RKO (cell line): ENCODE measurements at regions not wholly inside any gene's neighbourhood (a gene's known extent, or its start where the extent isn't known, plus 50 kb on each side); places are given as distances from the start of the nearest gene placed in this dataset.
"Not testable (repeated sequence)": the region's sequence is repeated elsewhere in the genome, so short reads cannot be mapped to it uniquely, and the experiment has no call there.

Experiments
- DNase-seq: peaks from one replicate; pipeline ENCODE4 v3.0.0-alpha.2; 2016; ENCODE audit warnings: low spot score

DNA sequence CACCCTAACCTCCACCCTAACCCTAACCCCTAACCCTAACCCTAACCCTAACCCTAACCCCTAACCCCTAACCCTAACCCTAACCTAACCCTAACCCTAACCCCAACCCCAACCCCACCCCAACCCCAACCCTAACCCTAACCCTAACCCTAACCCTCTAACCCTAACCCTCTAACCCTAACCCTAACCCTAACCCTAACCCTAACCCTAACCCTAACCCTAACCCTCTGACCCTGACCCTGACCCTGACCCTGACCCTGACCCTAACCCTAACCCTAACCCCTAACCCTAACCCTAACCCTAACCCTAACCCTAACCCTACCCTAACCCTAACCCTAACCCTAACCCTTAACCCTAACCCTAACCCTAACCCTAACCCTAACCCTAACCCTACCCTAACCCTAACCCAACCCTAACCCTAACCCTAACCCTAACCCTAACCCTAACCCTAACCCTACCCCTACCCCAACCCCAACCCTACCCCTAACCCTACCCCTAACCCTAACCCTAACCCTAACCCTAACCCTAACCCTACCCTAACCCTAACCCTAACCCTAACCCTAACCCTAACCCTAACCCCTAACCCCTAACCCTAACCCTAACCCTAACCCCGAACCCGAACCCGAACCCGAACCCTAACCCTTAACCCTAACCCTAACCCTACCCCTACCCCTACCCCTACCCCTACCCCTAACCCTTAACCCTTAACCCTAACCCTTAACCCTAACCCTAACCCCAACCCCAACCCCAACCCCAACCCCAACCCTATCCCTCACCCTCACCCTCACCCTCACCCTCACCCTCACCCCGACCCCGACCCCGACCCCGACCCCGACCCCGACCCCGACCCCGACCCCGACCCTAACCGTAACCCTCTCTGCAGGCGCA, 186.2 kb upstream of the CHL1 start:
- DNase-seq: peak; percentile 7

GRCh38 chr3:11734-12133, 184.8 kb upstream of the CHL1 start:
- DNase-seq: no peak

DNA sequence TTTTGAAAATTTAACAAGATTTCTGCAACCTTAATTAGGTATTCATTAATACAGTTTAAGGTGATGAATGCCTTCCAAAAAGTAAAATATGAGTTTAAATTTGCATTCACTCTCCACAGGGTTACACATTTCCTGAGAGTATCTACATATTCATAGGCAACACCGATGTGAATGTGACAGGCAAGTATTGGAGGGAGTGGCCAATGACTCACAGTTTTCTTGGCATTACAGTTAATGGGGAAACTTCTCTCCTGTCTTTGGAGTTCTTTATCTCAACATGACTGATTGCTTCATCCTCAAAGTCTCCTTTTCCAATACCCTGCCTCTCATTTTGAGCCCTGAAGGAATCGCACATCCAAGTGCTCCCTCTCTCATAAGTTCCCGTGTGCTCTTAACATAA, 181.9 kb upstream of the CHL1 start:
- DNase-seq: no peak

GRCh38 chr3:16366-16765, 180.2 kb upstream of the CHL1 start:
- no peak for DNase-seq

DNA sequence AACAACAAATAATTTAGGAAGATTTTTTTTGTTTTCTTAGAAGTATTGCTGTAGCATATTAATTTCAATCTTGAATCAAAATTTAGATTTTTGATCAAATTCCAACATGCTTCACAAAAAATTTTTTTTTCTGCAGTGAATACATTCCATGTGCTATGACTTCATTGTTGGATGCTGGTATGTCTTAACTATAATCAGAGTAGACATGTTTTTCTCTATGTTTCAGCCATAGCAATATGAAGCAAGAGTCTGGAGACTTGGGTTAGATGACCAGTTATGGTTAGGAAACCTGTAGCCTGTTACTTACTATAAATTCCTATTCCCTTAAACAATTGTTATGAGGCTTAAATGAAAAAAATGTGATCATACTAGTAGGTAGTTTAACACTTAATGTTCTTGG, 176.1 kb upstream of the CHL1 start:
- DNase-seq: no peak

DNA sequence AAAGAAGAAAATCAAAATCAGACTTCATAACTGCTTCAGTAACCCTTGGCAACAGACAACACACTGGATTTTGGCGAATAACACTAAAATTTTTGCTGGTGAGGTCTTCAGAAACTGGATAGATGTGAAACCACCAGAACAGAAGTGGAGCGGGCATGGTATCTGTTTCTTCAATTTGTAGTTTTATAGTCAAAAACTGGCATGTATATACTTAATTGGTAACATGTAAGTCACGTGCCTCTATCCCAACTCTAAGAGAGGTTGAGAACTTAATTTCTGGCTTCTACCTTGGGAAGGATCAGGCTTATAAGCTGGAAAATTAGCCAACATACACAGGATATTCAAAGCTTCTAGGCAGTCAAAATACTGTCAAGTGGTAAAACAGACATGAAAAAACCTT, 172.6 kb upstream of the CHL1 start:
- no peak for DNase-seq

GRCh38 chr3:25056-25455, 171.5 kb upstream of the CHL1 start:
- no peak for DNase-seq

GRCh38 chr3:35985-36384, 160.6 kb upstream of the CHL1 start:
- not testable (repeated sequence) for DNase-seq

DNA sequence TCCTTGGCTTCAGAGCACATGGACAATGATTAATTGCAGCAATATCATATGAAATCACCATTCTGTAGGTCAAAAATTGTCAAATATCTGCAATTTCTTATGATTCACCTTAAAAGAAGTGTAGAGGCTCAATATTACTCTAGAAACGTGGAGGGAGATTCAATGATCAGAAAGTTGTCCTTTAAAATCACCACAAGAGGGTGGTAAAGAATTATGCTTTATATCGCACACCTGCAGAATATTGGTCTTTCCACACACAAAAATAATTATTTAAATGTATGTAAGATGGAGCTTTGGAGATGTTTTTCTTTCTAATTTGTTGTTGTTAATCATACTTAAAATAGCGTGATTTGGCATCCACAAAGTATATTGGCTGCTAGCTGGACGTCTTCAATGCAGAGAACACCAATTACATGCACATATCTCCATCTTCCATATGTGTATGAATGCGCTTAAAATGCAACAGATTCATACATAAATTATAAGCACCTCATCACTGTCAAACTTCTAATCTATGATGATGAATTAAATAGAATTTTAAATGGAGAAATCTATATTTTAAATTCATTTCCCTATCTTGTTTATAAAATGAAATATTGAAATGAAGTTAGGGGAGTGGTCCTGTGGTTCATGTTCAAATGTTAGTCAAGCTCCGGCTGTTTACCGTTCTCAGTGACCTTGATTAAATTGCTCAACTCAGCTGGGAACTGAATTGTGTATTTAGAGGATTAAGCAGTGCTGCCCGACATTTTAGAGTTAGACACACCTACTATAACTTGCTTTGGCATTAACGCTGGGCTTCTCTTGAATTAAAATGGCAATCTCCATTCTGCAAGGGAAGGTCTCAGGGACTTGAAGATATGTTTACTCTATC, 153.5 kb upstream of the CHL1 start:
- DNase-seq: peak; percentile 16

GRCh38 chr3:44028-44676, 152.4 kb upstream of the CHL1 start:
- no peak for DNase-seq

GRCh38 chr3:44941-45340, 151.6 kb upstream of the CHL1 start:
- not testable (repeated sequence) for DNase-seq

DNA sequence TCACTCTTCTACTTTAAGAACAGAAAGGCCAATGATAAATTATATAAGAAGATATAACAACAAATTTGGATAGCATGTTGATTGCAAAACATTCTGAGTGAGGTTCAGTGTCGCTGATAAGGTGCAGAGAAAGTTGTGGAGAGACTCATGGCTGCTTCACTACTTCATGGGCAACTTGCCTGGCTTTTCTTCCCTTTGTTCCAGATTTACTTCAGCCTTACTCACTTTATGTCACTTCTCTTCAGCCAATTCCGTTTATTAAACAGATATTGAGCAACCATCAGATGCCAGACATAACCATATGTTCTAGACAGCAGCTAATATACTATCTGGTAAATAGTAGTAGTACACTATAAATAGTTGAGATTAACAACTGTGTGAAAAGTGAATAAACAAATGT, 150.0 kb upstream of the CHL1 start:
- no peak for DNase-seq

DNA sequence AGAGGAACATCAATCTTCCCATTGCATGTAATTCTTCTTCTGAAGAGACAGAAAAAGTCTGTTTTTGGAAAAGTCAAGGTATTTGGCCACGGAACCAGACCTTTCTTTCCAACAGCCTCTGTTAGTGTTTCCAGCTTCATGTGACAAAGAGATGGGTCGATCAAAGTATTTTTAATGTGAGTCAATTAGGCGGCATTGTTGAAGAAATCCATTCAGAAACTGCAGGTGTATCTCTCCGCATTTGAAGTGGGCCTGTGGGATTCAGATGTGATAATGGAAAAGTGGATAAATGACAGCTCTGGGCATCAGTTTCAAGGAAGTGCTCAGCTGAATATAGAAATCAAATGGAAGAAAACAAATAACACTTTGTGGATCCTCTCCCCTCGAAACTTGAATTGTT, 143.1 kb upstream of the CHL1 start:
- not testable (repeated sequence) for DNase-seq

- peak; percentile 26 for DNase-seq
Observed at GRCh38 chr3:54240-54639, 142.3 kb upstream of the CHL1 start.

GRCh38 chr3:56672-57071, 139.9 kb upstream of the CHL1 start:
- no peak for DNase-seq

GRCh38 chr3:59854-60253, 136.7 kb upstream of the CHL1 start:
- no peak for DNase-seq

DNA sequence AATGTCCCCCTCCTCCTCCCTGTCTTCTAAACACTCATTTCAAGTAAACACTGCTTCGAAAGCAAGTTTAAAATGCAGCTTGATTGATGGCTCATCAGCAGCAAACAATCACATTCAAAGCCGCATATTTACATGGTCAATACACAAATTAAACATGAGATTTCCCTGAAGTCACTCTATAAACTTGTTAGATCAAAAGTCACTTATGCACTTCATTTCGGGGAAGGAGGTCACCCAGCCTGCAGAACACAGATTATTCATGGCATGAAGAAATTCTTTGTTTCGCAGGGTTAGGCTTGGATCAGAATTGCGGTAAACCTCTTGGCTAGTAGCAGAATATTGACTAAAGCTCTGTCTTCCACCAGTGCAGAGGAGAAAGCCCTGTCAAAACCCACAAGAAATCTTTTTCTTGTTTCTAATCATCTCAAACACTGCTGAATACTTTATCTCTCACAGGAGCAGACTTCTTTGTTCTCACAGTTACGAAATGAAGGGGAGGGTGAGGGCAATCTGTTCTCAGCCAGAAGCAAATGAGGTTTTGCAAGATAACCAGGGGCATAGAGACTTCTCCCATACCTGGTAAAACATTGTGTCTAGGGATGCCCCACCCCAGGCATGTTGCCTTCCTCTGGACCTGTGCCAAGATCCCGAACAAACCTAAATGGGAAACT, 133.3 kb upstream of the CHL1 start:
- DNase-seq: no peak

DNA sequence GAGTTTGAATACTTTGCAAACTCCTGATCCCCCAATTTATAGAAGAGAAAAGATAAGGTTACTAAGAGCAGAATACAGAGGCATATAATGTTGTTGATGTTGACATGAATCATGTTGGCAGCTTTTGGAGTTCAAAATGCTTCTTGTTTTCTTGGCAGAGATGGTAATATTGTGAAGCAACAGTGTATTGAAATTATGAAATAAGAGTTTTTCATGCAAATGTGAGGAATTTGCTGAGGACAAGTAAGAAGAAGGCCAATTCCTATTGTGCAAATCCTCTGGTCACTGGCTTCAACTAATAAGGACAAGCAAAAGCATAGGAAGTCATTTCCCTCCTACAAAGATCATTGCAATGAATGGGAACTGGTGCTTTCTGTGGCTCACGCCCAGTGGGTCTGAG, 126.9 kb upstream of the CHL1 start:
- DNase-seq: no peak

DNA sequence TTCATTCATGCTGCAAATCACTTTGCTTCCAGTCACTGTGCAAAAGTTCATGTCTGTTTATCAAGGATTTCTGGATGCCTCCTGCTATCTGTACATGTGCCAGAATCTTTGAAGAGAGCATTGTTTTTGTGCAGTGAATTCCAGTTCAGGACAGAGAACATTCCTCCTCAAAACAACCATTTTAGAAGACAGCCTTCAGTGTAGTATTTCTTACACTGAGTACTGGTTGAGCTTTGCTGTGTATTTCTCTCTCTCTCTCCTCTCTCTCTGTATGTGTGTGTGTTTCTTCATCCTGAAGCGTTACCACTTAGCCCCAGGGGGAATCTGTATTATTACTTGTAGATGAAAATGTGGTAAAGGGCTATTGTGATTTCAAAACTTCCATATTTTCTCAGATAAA, 123.8 kb upstream of the CHL1 start:
- no peak for DNase-seq

DNA sequence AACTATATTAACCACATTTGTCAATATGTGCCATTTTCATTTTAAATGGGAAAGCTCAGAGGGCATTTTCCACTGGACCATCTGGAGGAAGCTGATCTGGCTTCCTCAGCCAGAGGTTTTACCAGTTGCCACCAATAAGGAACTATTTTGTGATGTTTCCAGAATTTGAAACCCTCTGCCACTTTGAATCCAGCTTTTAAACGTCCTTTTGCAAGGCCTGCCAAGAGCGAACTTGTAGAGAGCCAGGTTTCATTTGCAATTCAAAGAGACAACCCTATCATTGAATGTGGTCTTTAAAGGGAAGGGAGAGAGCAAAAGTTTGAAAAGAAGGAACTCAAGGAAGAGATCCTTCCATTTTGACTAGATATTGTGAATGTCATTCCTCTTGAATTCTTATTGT, 123.3 kb upstream of the CHL1 start:
- DNase-seq: no peak

- no peak for DNase-seq
Observed at GRCh38 chr3:74676-75243, 121.8 kb upstream of the CHL1 start.

DNA sequence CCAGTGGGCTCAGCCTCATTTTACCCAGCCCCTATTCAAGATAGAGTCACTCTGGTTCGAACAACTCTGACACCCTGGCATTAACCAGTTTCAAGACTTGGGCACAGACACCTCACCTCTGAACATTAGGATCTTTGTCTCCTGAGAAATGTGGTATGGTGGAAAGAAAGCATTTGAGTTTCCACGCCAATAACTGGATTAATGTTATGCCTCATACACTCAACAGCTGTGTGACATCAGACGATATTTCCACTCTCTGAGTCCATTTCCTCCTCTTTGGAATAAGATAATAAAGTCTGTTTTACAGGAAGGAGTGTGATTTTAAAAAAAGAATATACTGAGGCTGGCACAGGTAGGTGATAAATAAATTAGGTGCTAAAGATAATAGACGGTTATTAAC, 121.3 kb upstream of the CHL1 start:
- no peak for DNase-seq
